Right hindlimb (tissue), 1 donor: ENCODE measurements at regions not wholly inside any gene's neighbourhood (a gene's known extent, or its start where the extent isn't known, plus 50 kb on each side); places are given as distances from the start of the nearest gene placed in this dataset.
"Not testable (repeated sequence)": the region's sequence is repeated elsewhere in the genome, so short reads cannot be mapped to it uniquely, and the experiment has no call there.

Experiments used
- DNase-seq: peaks from one replicate; pipeline ENCODE4 v3.0.0-alpha.2; 2018

DNA sequence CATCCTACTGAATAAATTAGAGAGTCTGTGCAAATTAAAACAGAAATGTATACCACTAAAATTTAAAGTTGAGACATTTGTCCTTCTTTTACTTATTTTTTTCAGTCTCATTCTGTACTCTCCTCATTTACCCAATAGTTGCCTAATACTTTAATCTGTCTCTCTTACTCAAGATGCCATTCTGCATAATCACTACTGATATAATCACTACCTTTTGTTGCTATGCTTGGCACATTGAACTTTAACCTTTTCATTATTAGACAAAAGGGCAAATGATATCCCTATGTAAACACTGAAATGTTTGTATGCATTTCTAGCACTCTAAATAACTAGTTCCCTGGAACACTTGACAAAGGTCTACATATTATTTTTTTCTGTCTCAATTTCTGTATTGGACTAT is 1108.3 kb upstream of the FLRT2 start:
- DNase-seq: no peak

GRCh38 chr14:84425968-84426367 is 1104.0 kb upstream of the FLRT2 start:
- no peak for DNase-seq

DNA sequence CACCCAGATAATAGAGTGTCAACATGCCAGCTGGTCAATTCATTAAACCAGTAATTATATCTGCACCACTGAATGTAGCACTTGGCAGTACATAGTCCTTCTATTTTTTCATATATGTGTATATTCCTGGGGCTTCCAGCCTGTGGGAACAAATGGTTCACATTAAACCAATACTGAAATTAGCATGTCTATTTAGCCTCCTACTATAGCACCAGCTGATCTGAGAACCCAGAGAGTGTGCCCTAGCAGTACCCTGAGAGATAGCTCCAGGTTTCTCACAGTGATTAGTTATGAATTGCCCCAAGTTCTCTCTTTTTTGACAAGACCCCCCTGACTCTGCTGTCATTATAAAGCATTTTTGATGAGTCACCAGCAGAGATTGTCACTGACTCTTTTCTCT is 1097.3 kb upstream of the FLRT2 start:
- no peak for DNase-seq

GRCh38 chr14:84433961-84434360 is 1096.0 kb upstream of the FLRT2 start:
- DNase-seq: no peak

DNA sequence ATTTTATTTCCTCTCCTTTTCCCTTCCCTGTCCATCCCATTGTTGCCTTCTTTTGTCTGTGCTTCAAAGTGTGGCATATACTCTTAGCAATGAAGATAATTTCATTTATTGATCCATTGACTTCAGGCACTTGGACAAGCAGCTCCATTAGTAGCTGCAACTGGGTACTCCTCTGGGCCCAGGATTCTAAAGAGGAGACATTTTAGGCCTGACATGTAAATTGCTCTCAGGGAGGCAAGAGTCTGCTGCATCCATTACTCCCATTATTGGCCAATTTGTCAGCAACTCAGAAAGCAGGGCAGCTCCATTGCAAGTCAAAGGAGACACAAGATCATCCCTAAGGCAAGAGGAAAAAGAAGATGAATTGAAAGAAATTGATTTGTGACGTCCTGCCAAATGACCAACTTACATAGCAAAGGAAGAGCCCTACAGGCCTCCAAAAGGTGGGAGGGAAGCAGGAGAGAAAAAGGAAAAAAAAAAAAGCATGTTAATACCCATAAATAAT is 1094.1 kb upstream of the FLRT2 start:
- no peak for DNase-seq

DNA sequence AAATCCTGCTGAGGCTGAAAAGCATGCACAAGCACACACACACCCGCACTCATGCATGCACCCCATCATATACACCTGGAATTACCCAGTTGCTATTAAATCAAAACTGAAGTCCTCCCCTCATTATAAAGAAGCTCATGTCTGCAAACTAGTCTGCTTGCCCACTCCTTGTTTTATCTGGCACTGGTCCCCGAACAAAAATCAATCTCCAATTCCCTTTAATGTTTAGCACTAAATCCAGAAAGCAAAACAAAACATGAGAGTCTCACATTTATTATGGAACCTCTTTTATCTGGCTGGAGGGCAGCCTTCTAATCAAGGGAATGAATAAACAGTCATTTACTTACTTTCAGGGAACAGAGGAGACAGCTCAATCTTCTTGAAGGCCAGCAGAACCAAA is 1093.4 kb upstream of the FLRT2 start:
- no peak for DNase-seq

DNA sequence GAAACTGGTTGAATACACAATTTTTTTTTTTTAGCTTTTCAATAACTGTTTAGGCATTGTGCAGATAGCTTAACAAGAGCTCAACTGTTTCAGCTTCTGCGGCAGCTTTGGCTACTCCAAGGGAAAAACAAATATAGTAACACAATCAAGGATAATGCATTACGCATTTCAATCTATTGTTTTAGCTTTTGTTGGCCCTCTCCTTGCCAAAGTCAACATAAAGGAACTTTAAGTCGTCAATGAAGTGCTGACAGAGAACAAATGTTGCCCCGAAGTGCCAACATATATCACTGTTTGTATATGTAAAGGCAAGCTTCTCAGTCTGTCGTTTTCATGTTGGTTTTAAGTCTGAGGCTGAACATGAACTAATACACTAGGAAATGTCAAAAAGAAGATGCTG is 1087.4 kb upstream of the FLRT2 start:
- no peak for DNase-seq

GRCh38 chr14:84445486-84445885 is 1084.5 kb upstream of the FLRT2 start:
- no peak for DNase-seq

GRCh38 chr14:84446250-84446649 is 1083.7 kb upstream of the FLRT2 start:
- no peak for DNase-seq

DNA sequence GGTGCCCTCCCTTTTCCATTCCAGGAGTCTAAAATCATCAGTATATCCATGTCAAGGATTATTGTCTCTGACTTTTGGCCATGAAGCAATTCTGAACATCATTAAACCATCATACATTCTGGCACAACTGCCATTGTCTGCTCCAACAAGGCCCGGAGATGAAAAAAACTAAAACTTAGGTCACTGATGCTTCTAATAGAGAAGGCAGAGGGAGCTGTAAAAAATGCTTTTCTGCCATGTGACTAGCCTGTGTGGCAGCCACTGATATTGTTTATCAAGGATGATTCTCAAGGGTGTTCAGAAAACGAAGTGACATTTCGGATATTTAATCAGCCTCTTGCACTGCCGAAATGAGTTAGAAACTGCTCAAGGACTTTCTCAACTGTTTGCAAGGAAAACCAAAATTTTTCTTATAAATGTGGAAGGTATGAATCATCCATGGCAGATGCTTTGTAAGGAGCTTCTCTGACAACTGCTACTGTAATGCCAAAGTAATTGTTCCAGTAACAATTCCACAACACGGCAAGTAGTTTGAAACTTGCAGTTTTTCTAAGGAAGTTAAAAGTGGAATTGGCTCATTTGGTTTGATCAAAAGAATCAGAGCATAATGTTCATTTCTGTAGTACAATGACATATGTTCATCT is 1076.5 kb upstream of the FLRT2 start:
- DNase-seq: no peak

- no peak for DNase-seq
Measured at GRCh38 chr14:84454114-84454513, 1075.8 kb upstream of the FLRT2 start.

DNA sequence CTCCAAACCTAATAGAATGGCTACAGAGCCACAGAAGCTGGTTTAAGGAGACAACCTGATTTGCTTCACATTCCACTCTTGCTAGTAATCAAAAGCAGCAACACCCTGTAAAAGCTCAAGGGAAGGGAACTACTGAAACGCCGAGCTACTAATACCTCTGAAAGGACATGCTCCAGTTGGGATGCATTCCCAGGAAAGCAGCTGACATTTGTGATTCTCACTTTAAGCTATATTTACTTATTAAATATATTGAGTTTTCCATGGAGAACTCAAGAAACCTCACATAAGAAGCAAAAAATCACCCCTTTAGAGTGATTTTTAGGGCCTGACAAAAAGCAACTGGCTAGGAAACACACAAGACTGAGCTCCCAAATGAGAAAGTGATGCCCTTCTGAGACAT is 1073.0 kb upstream of the FLRT2 start:
- DNase-seq: no peak

DNA sequence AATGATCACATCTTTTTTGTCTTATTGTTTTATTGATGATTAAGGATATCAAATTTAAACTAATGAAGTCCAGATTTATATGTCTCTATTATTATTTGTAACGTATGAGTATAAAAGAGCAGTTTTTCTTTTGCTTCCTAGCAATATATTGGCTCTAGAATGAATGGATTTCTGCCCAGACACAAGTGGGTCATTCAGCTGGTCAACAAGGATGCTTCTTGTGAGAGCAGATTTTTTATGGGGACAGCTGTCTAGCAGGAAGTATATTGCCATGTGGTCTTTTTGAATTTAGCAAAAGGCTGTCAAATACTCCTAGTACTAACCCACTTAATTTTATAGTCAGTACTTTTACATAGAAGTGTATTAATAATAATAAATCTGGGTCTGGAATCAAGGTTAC is 1071.1 kb upstream of the FLRT2 start:
- DNase-seq: no peak

DNA sequence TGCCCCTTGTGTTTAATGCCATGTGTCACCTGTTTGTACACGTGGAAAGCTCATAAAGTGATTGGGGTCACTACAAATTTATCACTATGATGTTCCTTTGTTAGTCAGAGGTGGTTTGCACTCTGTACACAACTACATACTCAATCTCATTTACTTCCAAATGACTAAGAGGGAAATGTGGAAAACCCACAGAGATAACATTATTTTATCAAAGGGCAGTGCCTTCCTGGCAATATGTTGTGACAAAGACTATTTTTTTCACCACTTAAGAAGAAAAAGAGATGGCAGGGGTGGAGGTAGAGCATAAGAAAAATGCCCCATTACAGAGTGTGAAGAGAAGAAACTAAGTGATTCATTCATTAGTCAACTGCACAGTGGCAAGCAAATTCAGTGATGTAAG is 1064.1 kb upstream of the FLRT2 start:
- DNase-seq: no peak

DNA sequence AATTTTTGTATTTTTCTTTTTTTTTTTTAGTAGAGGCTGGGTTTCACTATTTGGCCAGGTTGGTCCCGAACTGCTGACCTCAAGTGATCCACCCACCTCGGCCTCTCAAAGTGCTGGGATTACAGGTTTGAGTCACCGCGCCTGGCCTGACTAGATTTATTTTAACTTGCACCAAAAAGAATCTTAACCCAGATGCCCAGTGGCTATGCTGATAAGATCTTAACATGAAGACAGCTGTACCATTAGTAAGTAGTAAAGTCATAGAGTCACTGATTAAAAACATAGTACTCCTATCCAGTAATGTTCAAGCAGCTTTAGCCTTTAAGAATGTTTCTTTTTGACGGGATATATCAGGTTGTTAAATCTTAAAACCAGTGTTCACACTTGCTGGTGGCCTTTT is 1061.8 kb upstream of the FLRT2 start:
- DNase-seq: no peak

DNA sequence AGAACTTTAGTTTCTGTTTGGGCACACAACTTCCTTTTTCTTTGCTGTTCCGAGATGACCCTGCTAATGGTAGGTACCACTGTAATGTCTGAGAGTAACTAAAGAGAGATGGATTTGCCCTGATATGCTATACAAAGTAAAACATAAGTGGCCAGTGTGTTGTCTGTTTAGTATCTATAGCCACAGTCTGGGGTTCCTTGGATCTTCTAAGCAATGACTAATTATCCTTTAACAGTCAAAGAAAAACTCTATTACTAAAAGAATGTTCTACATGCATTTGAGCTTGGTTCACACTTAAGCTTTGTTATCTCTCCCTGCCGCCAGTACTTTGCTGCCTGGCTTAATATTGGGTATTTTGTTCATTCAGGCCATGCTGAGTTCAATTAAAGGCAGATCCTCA is 1051.9 kb upstream of the FLRT2 start:
- DNase-seq: no peak

GRCh38 chr14:84482256-84483071 is 1047.5 kb upstream of the FLRT2 start:
- no peak for DNase-seq

- no peak for DNase-seq
Measured at GRCh38 chr14:84483072-84483420, 1046.9 kb upstream of the FLRT2 start.

DNA sequence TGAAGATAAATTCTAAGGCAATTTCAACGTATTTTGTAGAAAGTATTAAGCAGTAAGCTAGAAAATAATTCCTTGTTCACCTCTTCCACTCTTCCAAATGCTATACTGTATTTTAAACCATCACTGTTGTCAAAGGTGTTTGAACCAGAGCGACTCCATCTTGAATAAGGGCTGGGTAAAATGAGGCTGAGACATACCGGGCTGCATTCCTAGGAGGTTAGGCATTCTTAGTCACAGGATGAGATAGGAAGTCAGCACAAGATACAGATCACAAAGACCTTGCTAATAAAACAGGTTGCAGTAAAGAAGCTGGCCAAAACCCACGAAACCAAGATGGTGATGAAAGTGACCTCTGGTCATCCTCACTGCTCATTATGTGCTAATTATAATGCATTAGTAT is 1045.7 kb upstream of the FLRT2 start:
- DNase-seq: not testable (repeated sequence)

DNA sequence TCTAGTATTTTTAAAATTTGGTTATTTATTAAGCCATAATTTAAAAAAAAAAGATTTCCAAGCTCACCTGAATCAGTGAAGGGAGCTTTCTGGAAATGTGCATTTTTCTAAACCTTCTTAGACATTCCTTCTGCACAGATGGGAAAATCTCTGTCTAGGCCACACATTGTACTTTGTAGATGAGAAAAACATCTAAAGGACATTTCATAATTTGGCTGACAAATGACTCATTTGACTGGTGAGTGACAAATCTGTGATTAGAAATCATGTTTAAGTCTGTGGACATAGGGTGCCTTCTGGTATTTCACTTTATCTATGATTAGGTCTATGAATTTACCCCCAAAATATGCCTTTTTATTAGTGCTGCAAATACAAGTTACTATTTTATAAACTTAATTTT is 1044.9 kb upstream of the FLRT2 start:
- no peak for DNase-seq

- DNase-seq: no peak
Measured at GRCh38 chr14:84490081-84490480, 1039.9 kb upstream of the FLRT2 start.

DNA sequence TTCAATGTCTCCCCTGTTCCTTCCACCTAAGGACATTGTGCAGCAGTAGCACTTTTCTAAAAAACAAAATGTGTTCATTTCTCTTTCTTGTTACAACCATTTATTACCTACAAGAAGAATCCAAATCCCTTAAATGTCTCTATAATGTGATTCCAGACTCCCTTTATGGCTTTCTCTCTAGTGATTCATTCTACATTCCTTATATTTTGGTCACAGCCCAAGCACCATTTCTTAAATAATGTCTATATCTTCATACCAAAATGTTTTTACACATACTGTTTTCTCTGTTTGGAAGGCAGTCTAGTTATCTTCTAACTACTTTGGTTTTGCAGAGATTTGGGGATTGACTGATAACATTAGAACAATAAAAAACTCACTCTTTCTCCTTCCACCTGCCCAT is 1037.3 kb upstream of the FLRT2 start:
- DNase-seq: no peak

DNA sequence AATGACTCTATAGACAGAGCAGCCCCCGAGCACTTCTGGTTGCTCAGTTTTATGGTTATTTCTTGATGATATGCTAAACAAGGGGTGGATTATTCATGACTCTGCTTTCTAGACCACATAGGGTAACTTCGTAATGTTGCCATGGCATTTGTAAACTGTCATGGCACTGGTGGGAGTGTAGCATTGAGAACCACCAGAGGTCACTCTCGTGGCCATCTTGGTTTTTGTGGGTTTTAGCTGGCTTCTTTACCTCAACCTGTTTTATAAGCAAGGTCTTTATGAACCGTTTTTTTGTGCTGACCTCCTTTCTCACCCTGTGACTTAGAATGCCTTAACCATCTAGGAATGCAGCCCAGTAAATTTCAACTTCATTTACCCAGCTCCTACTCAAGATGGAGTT is 1036.2 kb upstream of the FLRT2 start:
- DNase-seq: no peak

DNA sequence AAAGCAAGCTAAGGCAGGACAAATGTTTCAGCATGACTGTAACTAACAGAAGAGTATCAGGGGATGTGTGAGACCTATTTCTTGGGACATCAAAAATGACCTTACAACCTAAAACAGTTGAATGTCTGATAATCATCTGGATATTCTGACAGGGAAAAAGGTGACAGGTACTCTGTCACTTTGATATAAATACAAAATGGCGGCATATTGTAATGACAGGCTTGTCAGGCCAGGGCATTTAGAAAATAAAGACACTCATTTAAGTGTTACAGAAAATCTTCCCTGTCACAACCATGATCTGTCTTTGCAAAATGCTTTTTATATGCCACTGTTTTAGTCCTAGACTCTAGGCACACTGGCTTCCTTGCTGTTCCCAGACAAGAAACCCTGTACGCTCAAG is 1033.3 kb upstream of the FLRT2 start:
- DNase-seq: no peak

GRCh38 chr14:84512823-84513222 is 1017.1 kb upstream of the FLRT2 start:
- DNase-seq: not testable (repeated sequence)
